Chondrocyte (in vitro differentiated cells): ENCODE measurements at regions not wholly inside any gene's neighbourhood (a gene's known extent, or its start where the extent isn't known, plus 50 kb on each side); places are given as distances from the start of the nearest gene placed in this dataset.
A peak's percentile ranks its signal among the peaks of the same experiment; 100 is the strongest.

Experiments used
- DNase-seq: peaks from one replicate; pipeline ENCODE4 v3.0.0; 2021; ENCODE audit warnings: mixed read lengths, low spot score
- H3K27ac Mint-ChIP-seq: one replicate; pipeline ENCODE4 v1.8.0; 2021; ENCODE audit warnings: mild to moderate bottlenecking, moderate library complexity, mixed read lengths; ENCODE audit not compliant: unreplicated experiment
- H3K27me3 Mint-ChIP-seq: 2 replicates; pipeline ENCODE4 v1.8.0; 2021; ENCODE audit warnings: low read depth, mixed read lengths
- H3K36me3 Mint-ChIP-seq: 2 replicates; pipeline ENCODE4 v1.8.0; 2021; ENCODE audit warnings: low read depth, mixed read lengths
- H3K4me1 Mint-ChIP-seq: 2 replicates; pipeline ENCODE4 v1.8.0; 2021; ENCODE audit warnings: low read depth, mild to moderate bottlenecking, mixed read lengths
- H3K4me3 Mint-ChIP-seq: one replicate; pipeline ENCODE4 v1.8.0; 2021; ENCODE audit warnings: mild to moderate bottlenecking, moderate library complexity, mixed read lengths; ENCODE audit not compliant: unreplicated experiment
- H3K9me3 Mint-ChIP-seq: 2 replicates; pipeline ENCODE4 v1.8.0; 2021; ENCODE audit warnings: low read depth, mixed read lengths
- TF ChIP-seq, protein P1 (sequence below): fragments of 200-600 bp; sonication (generic); IDR thresholded peaks from 2 replicates; pipeline ENCODE4 v1.5.0; 2021; ENCODE audit warnings: antibody characterized with exemption, mild to moderate bottlenecking, moderate library complexity

DNA sequence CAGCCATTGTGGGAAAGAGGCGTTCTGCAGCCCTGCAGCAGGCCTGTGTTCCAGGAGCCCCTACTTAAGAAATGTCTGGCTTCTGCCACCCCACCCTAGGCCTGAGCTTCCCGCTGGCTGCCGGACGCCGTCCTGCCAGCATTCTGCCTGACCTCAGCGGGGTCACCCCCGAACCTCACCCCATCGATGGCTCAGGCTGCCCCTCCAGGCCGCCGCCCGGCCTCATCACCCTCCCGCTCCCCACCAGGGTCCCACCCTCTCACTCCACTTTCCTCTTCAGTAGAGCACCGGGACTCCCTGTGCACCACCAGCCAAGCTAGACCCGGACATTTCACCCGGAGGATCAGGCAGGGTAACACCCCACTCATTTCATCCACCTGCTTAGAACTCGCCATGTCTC is 73.6 kb upstream of the SALL3 start:
- no peak overlapping the region for H3K27ac Mint-ChIP-seq
- H3K9me3 Mint-ChIP-seq = peaks cover 8% of the 10 kb centered on the region
- H3K27me3 Mint-ChIP-seq = no peaks in the 10 kb centered on the region
- H3K4me1 Mint-ChIP-seq = no peaks in the 10 kb centered on the region
- TF ChIP-seq, protein P1, sequence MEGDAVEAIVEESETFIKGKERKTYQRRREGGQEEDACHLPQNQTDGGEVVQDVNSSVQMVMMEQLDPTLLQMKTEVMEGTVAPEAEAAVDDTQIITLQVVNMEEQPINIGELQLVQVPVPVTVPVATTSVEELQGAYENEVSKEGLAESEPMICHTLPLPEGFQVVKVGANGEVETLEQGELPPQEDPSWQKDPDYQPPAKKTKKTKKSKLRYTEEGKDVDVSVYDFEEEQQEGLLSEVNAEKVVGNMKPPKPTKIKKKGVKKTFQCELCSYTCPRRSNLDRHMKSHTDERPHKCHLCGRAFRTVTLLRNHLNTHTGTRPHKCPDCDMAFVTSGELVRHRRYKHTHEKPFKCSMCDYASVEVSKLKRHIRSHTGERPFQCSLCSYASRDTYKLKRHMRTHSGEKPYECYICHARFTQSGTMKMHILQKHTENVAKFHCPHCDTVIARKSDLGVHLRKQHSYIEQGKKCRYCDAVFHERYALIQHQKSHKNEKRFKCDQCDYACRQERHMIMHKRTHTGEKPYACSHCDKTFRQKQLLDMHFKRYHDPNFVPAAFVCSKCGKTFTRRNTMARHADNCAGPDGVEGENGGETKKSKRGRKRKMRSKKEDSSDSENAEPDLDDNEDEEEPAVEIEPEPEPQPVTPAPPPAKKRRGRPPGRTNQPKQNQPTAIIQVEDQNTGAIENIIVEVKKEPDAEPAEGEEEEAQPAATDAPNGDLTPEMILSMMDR = no peak
- H3K36me3 Mint-ChIP-seq = no peaks in the 10 kb centered on the region
- DNase-seq = peak; percentile 77
- no peak overlapping the region for H3K4me3 Mint-ChIP-seq

DNA sequence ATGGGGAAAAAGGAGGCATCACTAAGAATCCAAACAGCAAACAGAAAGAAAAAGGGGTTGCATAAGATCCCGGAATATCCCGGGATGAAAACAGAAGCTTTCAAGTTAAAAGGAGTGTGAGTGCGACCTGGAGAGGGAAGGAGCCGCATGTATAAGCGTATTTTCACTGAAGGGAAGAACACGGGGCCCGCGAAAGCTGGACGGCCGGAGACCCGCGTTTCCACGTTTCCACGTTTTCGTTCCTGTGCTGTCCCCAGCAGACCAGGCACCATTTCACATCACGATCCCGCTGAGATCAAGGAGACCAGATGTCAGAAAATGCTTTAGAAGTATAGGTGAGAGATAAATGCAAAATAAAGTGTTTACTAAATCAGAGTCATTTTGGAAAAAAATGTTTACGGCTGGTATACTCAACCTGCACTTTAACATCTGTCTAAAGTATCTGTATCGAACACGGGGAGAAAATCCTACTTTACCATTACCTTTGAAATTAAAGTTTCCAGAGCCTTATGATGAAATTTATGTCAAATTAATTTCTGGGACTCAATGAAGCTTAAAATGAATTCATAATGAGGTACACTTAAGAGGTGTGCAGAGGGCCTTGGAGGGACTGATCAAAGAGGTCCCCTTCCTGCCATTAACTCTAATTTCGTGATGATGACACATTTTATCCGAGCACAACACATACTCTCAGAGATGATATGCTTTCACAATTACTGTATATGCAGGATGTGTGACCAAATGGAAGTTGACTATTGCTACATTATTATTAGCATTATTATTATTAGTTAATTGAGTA is 71.0 kb upstream of the SALL3 start:
- DNase-seq = peak; percentile 68
- H3K4me1 Mint-ChIP-seq = no peaks in the 10 kb centered on the region
- peaks cover 7% of the 10 kb centered on the region for H3K9me3 Mint-ChIP-seq
- no peaks in the 10 kb centered on the region for H3K36me3 Mint-ChIP-seq
- no peak overlapping the region for H3K4me3 Mint-ChIP-seq
- no peaks in the 10 kb centered on the region for H3K27me3 Mint-ChIP-seq
- TF ChIP-seq, protein P1 = no peak
- H3K27ac Mint-ChIP-seq = no peak overlapping the region

DNA sequence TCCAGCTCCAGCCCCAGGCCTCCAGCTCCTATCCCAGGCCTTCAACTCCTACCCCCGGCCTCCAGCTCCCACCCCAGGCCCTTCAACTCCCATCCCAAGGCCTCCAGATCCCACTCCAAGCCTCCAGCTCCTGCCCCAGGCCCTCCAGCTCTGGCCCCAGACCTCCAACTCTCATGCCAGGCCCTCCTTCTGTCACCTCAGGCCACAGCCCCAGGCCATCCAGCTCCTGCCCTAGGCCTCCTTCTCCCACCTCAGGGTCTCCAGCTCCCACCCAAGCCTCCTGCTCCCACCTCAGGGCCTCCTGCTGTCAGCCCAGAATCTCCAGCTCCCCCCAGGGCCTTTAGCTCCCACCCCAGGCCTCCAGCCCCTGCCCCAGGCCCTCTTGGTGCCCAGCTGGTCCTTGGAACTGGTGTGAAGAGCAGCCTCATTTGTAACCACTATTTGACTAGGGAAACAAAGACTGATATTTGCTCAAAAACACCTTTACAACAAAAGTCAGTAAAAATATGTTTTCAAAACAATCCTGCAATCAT is 67.8 kb upstream of the SALL3 start:
- Mint-ChIP-seq H3K4me1 (no peaks in the 10 kb centered on the region), H3K9me3 (peaks cover 16% of the 10 kb centered on the region), H3K4me3 (no peak overlapping the region), H3K27ac (no peak overlapping the region), H3K36me3 (peaks cover 3% of the 10 kb centered on the region), H3K27me3 (no peaks in the 10 kb centered on the region)
- no peak for DNase-seq
- TF ChIP-seq, protein P1 = no peak

DNA sequence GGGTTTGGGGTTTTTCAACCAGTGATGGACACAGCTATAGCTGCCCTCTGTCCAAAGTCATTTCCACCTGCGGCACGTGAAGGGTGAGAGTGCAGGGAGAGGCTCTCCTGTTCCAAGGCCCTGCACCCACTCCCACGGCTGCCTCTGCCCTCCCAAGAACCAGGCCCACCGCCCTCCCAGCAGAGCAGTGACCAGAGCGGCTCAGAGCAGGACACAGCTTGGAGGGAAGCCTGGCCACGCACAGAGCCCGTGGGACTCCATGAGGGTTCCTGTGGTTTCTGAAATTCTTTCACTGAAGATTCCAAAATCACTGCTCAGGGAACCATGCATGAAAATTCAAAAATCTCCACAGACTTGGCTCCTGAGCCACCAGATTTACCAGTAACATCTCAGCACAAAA is 67.3 kb upstream of the SALL3 start:
- no peak overlapping the region for H3K4me3 Mint-ChIP-seq
- peaks cover 4% of the 10 kb centered on the region for H3K36me3 Mint-ChIP-seq
- peak; percentile 68 for DNase-seq
- H3K4me1 Mint-ChIP-seq = no peaks in the 10 kb centered on the region
- H3K27ac Mint-ChIP-seq = no peak overlapping the region
- H3K9me3 Mint-ChIP-seq = peaks cover 19% of the 10 kb centered on the region
- no peaks in the 10 kb centered on the region for H3K27me3 Mint-ChIP-seq
- TF ChIP-seq, protein P1 = no peak

DNA sequence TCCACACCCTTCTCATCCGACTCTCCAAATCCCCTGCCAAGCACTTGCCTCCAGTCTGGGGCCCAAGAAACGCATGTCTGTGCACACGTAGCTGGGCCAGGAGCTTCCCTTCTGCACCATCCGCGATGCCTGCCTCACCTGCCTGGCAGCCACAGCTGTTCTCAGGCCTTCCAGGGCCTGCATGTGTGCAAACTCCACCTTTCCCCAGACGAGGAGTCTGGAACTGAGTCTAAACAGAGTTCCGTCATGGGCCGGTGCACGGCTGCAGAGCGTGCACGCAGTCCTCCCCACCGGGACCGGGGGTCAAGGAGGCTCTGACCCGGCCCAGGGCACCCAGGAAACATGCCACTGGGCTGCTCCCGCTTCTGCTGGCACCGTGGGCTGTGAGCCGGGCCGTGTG is 66.8 kb upstream of the SALL3 start:
- Mint-ChIP-seq H3K27ac (no peak overlapping the region), H3K36me3 (peaks cover 5% of the 10 kb centered on the region), H3K9me3 (peaks cover 22% of the 10 kb centered on the region), H3K4me1 (no peaks in the 10 kb centered on the region), H3K27me3 (no peaks in the 10 kb centered on the region), H3K4me3 (no peak overlapping the region)
- TF ChIP-seq, protein P1 = no peak
- peak; percentile 72 for DNase-seq
